Sigmoid colon (tissue), 3 donors: ENCODE measurements at regions not wholly inside any gene's neighbourhood (a gene's known extent, or its start where the extent isn't known, plus 50 kb on each side); places are given as distances from the start of the nearest gene placed in this dataset.

Source experiments
- CTCF ChIP-seq, 4 experiments: fragments of 450-650 bp in 3 of 4; fragments of 200-600 bp in 1 of 4; IDR thresholded peaks; one replicate each; pipeline ENCODE4 v1.5.1; 2016 to 2019; ENCODE audit warnings: antibody characterized with exemption in 4 of 4, mild to moderate bottlenecking in 3 of 4, moderate library complexity in 2 of 4
- POLR2A ChIP-seq, 2 donors: fragments of 450-650 bp; IDR thresholded peaks; one replicate each; pipeline ENCODE4 v1.6.1; 2016; ENCODE audit warnings: antibody characterized with exemption in 2 of 2, mild to moderate bottlenecking in 2 of 2, moderate library complexity in 2 of 2

GRCh38 chr9:1878811-1879210, 136.3 kb upstream of the SMARCA2 start:
- no peak for TF ChIP-seq CTCF (IDR thresholded peaks at IDR 0.05)
- TF ChIP-seq POLR2A (IDR thresholded peaks at IDR 0.05) = no peak
